ENCODE measurements at regions not wholly inside any gene's neighbourhood (a gene's known extent, or its start where the extent isn't known, plus 50 kb on each side); places are given as distances from the start of the nearest gene placed in this dataset.

- CTCF ChIA-PET = no interaction called here
- Histone ChIP-seq H3K4me3 (ENCODE audit: control insufficient read depth in 1 of 7, extremely low read depth in 1 of 7, insufficient read depth in 4 of 7, low read depth in 2 of 7, low read length in 6 of 7) (no peak overlapping the region), H3K9me3 (ENCODE audit: control extremely low read depth in 1 of 5, control insufficient read depth in 4 of 5, insufficient read depth in 2 of 5, low read depth in 1 of 5, low read length in 4 of 5) (peaks cover 0 to 3% (median 0%) of the 10 kb centered on the region in 5 experiments), H3K27me3 (replicated peaks in 2 of 5; ENCODE audit: control insufficient read depth in 4 of 5, insufficient read depth in 5 of 5, low read length in 4 of 5) (no peaks in the 10 kb centered on the region), H3K36me3 (ENCODE audit: control insufficient read depth in 4 of 4, insufficient read depth in 4 of 4, low read length in 3 of 4) (no peaks in the 10 kb centered on the region), H3K27ac (ENCODE audit: insufficient read depth in 1 of 2, low read depth in 1 of 2, low read length in 2 of 2, poor library complexity in 1 of 2, severe bottlenecking in 2 of 2) (no peak overlapping the region), H3K4me1 (ENCODE audit: control extremely low read depth in 1 of 4, control insufficient read depth in 4 of 4, insufficient read depth in 4 of 4, low read length in 3 of 4) (no peaks in the 10 kb centered on the region)
- POLR2A ChIA-PET = no interaction called here
- DNase-seq = no peak
- 84% methylated on average over 3 of the region's 6 CpGs for WGBS (ENCODE audit: insufficient coverage)
Measured at GRCh38 chr4:187027272-187027671, 303.6 kb upstream of the FAT1 start.

- no peaks in the 10 kb centered on the region for H3K27me3 ChIP-seq (replicated peaks in 2 of 5; ENCODE audit: control insufficient read depth in 4 of 5, insufficient read depth in 5 of 5, low read length in 4 of 5)
- no peak overlapping the region for H3K4me3 ChIP-seq (ENCODE audit: control insufficient read depth in 1 of 7, extremely low read depth in 1 of 7, insufficient read depth in 4 of 7, low read depth in 2 of 7, low read length in 6 of 7)
- ChIA-PET CTCF (no interaction called here), POLR2A (no interaction called here)
- 100% methylated on average over 3 of the region's 7 CpGs for whole genome bisulfite sequencing (ENCODE audit: insufficient coverage)
- DNase-seq = no peak
- H3K9me3 ChIP-seq (ENCODE audit: control extremely low read depth in 1 of 5, control insufficient read depth in 4 of 5, insufficient read depth in 2 of 5, low read depth in 1 of 5, low read length in 4 of 5) = no peaks in the 10 kb centered on the region
- H3K36me3 ChIP-seq (ENCODE audit: control insufficient read depth in 4 of 4, insufficient read depth in 4 of 4, low read length in 3 of 4) = no peaks in the 10 kb centered on the region
- no peaks in the 10 kb centered on the region for H3K4me1 ChIP-seq (ENCODE audit: control extremely low read depth in 1 of 4, control insufficient read depth in 4 of 4, insufficient read depth in 4 of 4, low read length in 3 of 4)
- no peak overlapping the region for H3K27ac ChIP-seq (ENCODE audit: insufficient read depth in 1 of 2, low read depth in 1 of 2, low read length in 2 of 2, poor library complexity in 1 of 2, severe bottlenecking in 2 of 2)
Measured at GRCh38 chr4:187042251-187042650, 318.6 kb upstream of the FAT1 start.

GRCh38 chr4:187046471-187046870 is 322.8 kb upstream of the FAT1 start:
- H3K36me3 ChIP-seq (ENCODE audit: control insufficient read depth in 4 of 4, insufficient read depth in 4 of 4, low read length in 3 of 4) = no peaks in the 10 kb centered on the region
- no peak for DNase-seq
- H3K4me1 ChIP-seq (ENCODE audit: control extremely low read depth in 1 of 4, control insufficient read depth in 4 of 4, insufficient read depth in 4 of 4, low read length in 3 of 4) = no peaks in the 10 kb centered on the region
- no peaks in the 10 kb centered on the region for H3K27me3 ChIP-seq (replicated peaks in 2 of 5; ENCODE audit: control insufficient read depth in 4 of 5, insufficient read depth in 5 of 5, low read length in 4 of 5)
- H3K9me3 ChIP-seq (ENCODE audit: control extremely low read depth in 1 of 5, control insufficient read depth in 4 of 5, insufficient read depth in 2 of 5, low read depth in 1 of 5, low read length in 4 of 5) = no peaks in the 10 kb centered on the region
- no peak overlapping the region for H3K27ac ChIP-seq (ENCODE audit: insufficient read depth in 1 of 2, low read depth in 1 of 2, low read length in 2 of 2, poor library complexity in 1 of 2, severe bottlenecking in 2 of 2)
- POLR2A ChIA-PET = no interaction called here
- H3K4me3 ChIP-seq (ENCODE audit: control insufficient read depth in 1 of 7, extremely low read depth in 1 of 7, insufficient read depth in 4 of 7, low read depth in 2 of 7, low read length in 6 of 7) = no peak overlapping the region
- CTCF ChIA-PET = no interaction called here
- WGBS (ENCODE audit: insufficient coverage) = 82% methylated on average over 3 of the region's 4 CpGs

- 100% methylated on average over 6 of the region's 9 CpGs for WGBS (ENCODE audit: insufficient coverage)
- no peaks in the 10 kb centered on the region for H3K27me3 ChIP-seq (replicated peaks in 2 of 5; ENCODE audit: control insufficient read depth in 4 of 5, insufficient read depth in 5 of 5, low read length in 4 of 5)
- POLR2A ChIA-PET = no interaction called here
- no peaks in the 10 kb centered on the region for H3K4me1 ChIP-seq (ENCODE audit: control extremely low read depth in 1 of 4, control insufficient read depth in 4 of 4, insufficient read depth in 4 of 4, low read length in 3 of 4)
- no peaks in the 10 kb centered on the region for H3K36me3 ChIP-seq (ENCODE audit: control insufficient read depth in 4 of 4, insufficient read depth in 4 of 4, low read length in 3 of 4)
- H3K4me3 ChIP-seq (ENCODE audit: control insufficient read depth in 1 of 7, extremely low read depth in 1 of 7, insufficient read depth in 4 of 7, low read depth in 2 of 7, low read length in 6 of 7) = no peak overlapping the region
- no peak overlapping the region for H3K27ac ChIP-seq (ENCODE audit: insufficient read depth in 1 of 2, low read depth in 1 of 2, low read length in 2 of 2, poor library complexity in 1 of 2, severe bottlenecking in 2 of 2)
- no peak for DNase-seq
- CTCF ChIA-PET = no interaction called here
- no peaks in the 10 kb centered on the region for H3K9me3 ChIP-seq (ENCODE audit: control extremely low read depth in 1 of 5, control insufficient read depth in 4 of 5, insufficient read depth in 2 of 5, low read depth in 1 of 5, low read length in 4 of 5)
Measured at GRCh38 chr4:187059021-187059420, 335.4 kb upstream of the FAT1 start.

GRCh38 chr4:187059895-187060294 is 336.2 kb upstream of the FAT1 start:
- Histone ChIP-seq H3K4me3 (ENCODE audit: control insufficient read depth in 1 of 7, extremely low read depth in 1 of 7, insufficient read depth in 4 of 7, low read depth in 2 of 7, low read length in 6 of 7) (no peak overlapping the region), H3K4me1 (ENCODE audit: control extremely low read depth in 1 of 4, control insufficient read depth in 4 of 4, insufficient read depth in 4 of 4, low read length in 3 of 4) (no peaks in the 10 kb centered on the region), H3K9me3 (ENCODE audit: control extremely low read depth in 1 of 5, control insufficient read depth in 4 of 5, insufficient read depth in 2 of 5, low read depth in 1 of 5, low read length in 4 of 5) (no peaks in the 10 kb centered on the region), H3K27ac (ENCODE audit: insufficient read depth in 1 of 2, low read depth in 1 of 2, low read length in 2 of 2, poor library complexity in 1 of 2, severe bottlenecking in 2 of 2) (no peak overlapping the region), H3K36me3 (ENCODE audit: control insufficient read depth in 4 of 4, insufficient read depth in 4 of 4, low read length in 3 of 4) (no peaks in the 10 kb centered on the region), H3K27me3 (replicated peaks in 2 of 5; ENCODE audit: control insufficient read depth in 4 of 5, insufficient read depth in 5 of 5, low read length in 4 of 5) (no peaks in the 10 kb centered on the region)
- CTCF ChIA-PET = no interaction called here
- no peak for DNase-seq
- WGBS (ENCODE audit: insufficient coverage) = 37% methylated on average over 3 of the region's 4 CpGs
- POLR2A ChIA-PET = interaction anchor here (0.5 kb wide), 1 partner anchor 1778 kb away, joined by 4 read pairs; no protein-coding TSS in a partner anchor

- WGBS (ENCODE audit: insufficient coverage) = 93% methylated on average over 12 of the region's 14 CpGs
- Histone ChIP-seq H3K4me1 (ENCODE audit: control extremely low read depth in 1 of 4, control insufficient read depth in 4 of 4, insufficient read depth in 4 of 4, low read length in 3 of 4) (no peaks in the 10 kb centered on the region), H3K36me3 (ENCODE audit: control insufficient read depth in 4 of 4, insufficient read depth in 4 of 4, low read length in 3 of 4) (no peaks in the 10 kb centered on the region), H3K4me3 (ENCODE audit: control insufficient read depth in 1 of 7, extremely low read depth in 1 of 7, insufficient read depth in 4 of 7, low read depth in 2 of 7, low read length in 6 of 7) (no peak overlapping the region), H3K27me3 (replicated peaks in 2 of 5; ENCODE audit: control insufficient read depth in 4 of 5, insufficient read depth in 5 of 5, low read length in 4 of 5) (no peaks in the 10 kb centered on the region), H3K27ac (ENCODE audit: insufficient read depth in 1 of 2, low read depth in 1 of 2, low read length in 2 of 2, poor library complexity in 1 of 2, severe bottlenecking in 2 of 2) (no peak overlapping the region), H3K9me3 (ENCODE audit: control extremely low read depth in 1 of 5, control insufficient read depth in 4 of 5, insufficient read depth in 2 of 5, low read depth in 1 of 5, low read length in 4 of 5) (no peaks in the 10 kb centered on the region)
- no peak for DNase-seq
- ChIA-PET POLR2A (interaction anchor here (0.5 kb wide), 1 partner anchor 1777 kb away, joined by 4 read pairs; no protein-coding TSS in a partner anchor), CTCF (no interaction called here)
Measured at GRCh38 chr4:187060551-187060950, 336.9 kb upstream of the FAT1 start.

- no peak for DNase-seq
- H3K4me3 ChIP-seq (ENCODE audit: control insufficient read depth in 1 of 7, extremely low read depth in 1 of 7, insufficient read depth in 4 of 7, low read depth in 2 of 7, low read length in 6 of 7) = no peak overlapping the region
- no peaks in the 10 kb centered on the region for H3K4me1 ChIP-seq (ENCODE audit: control extremely low read depth in 1 of 4, control insufficient read depth in 4 of 4, insufficient read depth in 4 of 4, low read length in 3 of 4)
- H3K27ac ChIP-seq (ENCODE audit: insufficient read depth in 1 of 2, low read depth in 1 of 2, low read length in 2 of 2, poor library complexity in 1 of 2, severe bottlenecking in 2 of 2) = no peak overlapping the region
- no peaks in the 10 kb centered on the region for H3K9me3 ChIP-seq (ENCODE audit: control extremely low read depth in 1 of 5, control insufficient read depth in 4 of 5, insufficient read depth in 2 of 5, low read depth in 1 of 5, low read length in 4 of 5)
- 84% methylated on average over 23 of the region's 26 CpGs for WGBS (ENCODE audit: insufficient coverage)
- ChIA-PET CTCF (no interaction called here), POLR2A (no interaction called here)
- H3K36me3 ChIP-seq (ENCODE audit: control insufficient read depth in 4 of 4, insufficient read depth in 4 of 4, low read length in 3 of 4) = no peaks in the 10 kb centered on the region
- no peaks in the 10 kb centered on the region for H3K27me3 ChIP-seq (replicated peaks in 2 of 5; ENCODE audit: control insufficient read depth in 4 of 5, insufficient read depth in 5 of 5, low read length in 4 of 5)
Measured at GRCh38 chr4:187063251-187063650, 339.6 kb upstream of the FAT1 start.
